ENCODE measurements at regions not wholly inside any gene's neighbourhood (a gene's known extent, or its start where the extent isn't known, plus 50 kb on each side); places are given as distances from the start of the nearest gene placed in this dataset.
"Not testable (repeated sequence)": the region's sequence is repeated elsewhere in the genome, so short reads cannot be mapped to it uniquely, and the experiment has no call there.

DNA sequence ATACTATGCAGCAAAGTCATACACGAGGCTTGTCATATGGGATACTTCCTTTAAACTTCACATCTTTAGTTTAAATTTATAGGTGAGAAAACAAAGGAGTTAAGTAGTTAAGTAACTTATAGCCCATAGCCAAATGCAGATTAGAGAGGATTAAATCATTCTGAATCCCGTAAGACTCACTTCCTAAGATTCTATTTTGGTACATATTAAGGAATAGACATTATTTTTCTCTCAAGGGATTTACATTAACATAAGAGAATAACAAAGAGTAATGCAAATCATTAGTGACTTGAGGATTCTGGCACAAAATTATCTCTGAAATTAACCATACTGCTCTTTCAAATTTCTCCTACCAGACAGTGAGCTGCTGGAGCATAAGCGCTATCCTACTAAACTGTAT is 747.4 kb upstream of the ARPP21 start:
- Mint-ChIP-seq H3K4me3 (no peak overlapping the region), H3K9me3 (ENCODE audit: insufficient read depth) (no peaks in the 10 kb centered on the region), H3K27ac (no peak overlapping the region), H3K27me3 (no peaks in the 10 kb centered on the region), H3K4me1 (no peaks in the 10 kb centered on the region)
- Histone ChIP-seq H3K36me3 (replicated peaks in 1 of 2; ENCODE audit: control extremely low read depth in 1 of 2, control insufficient read depth in 1 of 2, extremely low read depth in 1 of 2, insufficient read depth in 2 of 2, low read length in 1 of 2) (no peaks in the 10 kb centered on the region), H3K27ac (ENCODE audit: low read length in 2 of 2) (no peak overlapping the region), H3K27me3 (replicated peaks in 1 of 4; ENCODE audit: control extremely low read depth in 1 of 4, control insufficient read depth in 3 of 4, insufficient read depth in 4 of 4, low read length in 3 of 4) (no peaks in the 10 kb centered on the region), H3K9me3 (ENCODE audit: control extremely low read depth in 1 of 3, control insufficient read depth in 2 of 3, insufficient read depth in 1 of 3, low read length in 2 of 3) (no peaks in the 10 kb centered on the region), H3K9ac (ENCODE audit: low read length) (no peak overlapping the region), H4K20me1 (ENCODE audit: control insufficient read depth, insufficient read depth, low read length, poor library complexity, severe bottlenecking) (no peaks in the 10 kb centered on the region), H3K4me3 (ENCODE audit: control extremely low read depth in 1 of 5, extremely low read depth in 1 of 5, insufficient read depth in 1 of 5, low read depth in 2 of 5, low read length in 4 of 5) (no peak overlapping the region), H3K79me2 (ENCODE audit: control insufficient read depth, insufficient read depth, low read length) (no peaks in the 10 kb centered on the region), H3K4me1 (ENCODE audit: control insufficient read depth in 2 of 2, insufficient read depth in 2 of 2, low read length in 2 of 2) (no peaks in the 10 kb centered on the region), H2AFZ (ENCODE audit: insufficient read depth, low read depth, low read length, poor library complexity, severe bottlenecking) (no peak overlapping the region), H3K4me2 (replicated peaks; ENCODE audit: low read depth, low read length, poor library complexity, severe bottlenecking) (no peak overlapping the region)
- intact Hi-C loops (cut with micrococcal nuclease) = no loop called here
- ChIA-PET POLR2A (no interaction called here), CTCF (no interaction called here)
- ATAC-seq (ENCODE audit: low read depth) = no peak
- WGBS (ENCODE audit: insufficient coverage) = 100% methylated on average over 1 of the region's 3 CpGs
- TF ChIP-seq, protein P1, sequence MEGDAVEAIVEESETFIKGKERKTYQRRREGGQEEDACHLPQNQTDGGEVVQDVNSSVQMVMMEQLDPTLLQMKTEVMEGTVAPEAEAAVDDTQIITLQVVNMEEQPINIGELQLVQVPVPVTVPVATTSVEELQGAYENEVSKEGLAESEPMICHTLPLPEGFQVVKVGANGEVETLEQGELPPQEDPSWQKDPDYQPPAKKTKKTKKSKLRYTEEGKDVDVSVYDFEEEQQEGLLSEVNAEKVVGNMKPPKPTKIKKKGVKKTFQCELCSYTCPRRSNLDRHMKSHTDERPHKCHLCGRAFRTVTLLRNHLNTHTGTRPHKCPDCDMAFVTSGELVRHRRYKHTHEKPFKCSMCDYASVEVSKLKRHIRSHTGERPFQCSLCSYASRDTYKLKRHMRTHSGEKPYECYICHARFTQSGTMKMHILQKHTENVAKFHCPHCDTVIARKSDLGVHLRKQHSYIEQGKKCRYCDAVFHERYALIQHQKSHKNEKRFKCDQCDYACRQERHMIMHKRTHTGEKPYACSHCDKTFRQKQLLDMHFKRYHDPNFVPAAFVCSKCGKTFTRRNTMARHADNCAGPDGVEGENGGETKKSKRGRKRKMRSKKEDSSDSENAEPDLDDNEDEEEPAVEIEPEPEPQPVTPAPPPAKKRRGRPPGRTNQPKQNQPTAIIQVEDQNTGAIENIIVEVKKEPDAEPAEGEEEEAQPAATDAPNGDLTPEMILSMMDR (IDR thresholded peaks at IDR 0.05) = no peak
- TF ChIP-seq EZH2 (IDR thresholded peaks at IDR 0.05; ENCODE audit: borderline replicate concordance, insufficient read depth, low read depth, low read length, poor library complexity, severe bottlenecking) = no peak
- DNase-seq = no peak

DNA sequence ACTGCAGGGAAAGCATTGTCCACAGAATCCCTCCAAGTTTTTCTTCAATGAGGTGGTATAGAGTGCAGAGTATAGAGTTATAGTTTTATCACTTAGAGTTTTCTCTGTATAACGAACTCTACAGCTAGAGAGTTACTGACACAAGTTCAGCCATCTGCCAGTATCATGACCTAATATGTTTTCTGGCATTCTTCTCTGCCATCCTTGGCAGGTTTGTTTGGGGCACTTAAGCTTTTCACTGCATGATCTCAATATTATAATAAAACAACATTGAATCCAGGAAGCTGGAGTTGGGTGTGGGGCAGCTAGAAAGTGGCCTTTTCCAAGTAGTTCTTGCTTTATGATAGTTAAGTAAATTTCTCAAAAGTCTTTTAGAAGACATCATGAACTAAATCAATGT is 743.5 kb upstream of the ARPP21 start:
- DNase-seq (no peak), ATAC-seq (ENCODE audit: low read depth) (no peak)
- intact Hi-C loops (cut with micrococcal nuclease) = no loop called here

DNA sequence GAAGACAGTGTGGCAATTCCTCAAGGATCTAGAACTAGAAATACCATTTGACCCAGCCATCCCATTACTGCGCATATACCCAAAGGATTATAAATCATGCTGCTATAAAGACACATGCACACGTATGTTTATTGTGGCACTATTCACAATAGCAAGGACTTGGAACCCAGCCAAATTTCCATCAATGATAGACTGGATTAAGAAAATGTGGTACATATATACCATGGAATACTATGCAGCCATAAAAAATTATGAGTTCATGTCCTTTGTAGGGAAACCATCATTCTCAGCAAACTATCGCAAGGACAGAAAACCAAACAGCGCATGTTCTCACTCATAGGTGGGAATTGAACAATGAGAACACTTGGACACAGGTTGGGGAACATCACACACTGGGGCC is 729.6 kb upstream of the ARPP21 start:
- H3K4me1 ChIP-seq (ENCODE audit: control insufficient read depth in 2 of 2, insufficient read depth in 2 of 2, low read length in 2 of 2); DNase-seq; POLR2A ChIA-PET; CTCF ChIA-PET; H3K9ac ChIP-seq (ENCODE audit: low read length); H3K9me3 ChIP-seq (ENCODE audit: control extremely low read depth in 1 of 3, control insufficient read depth in 2 of 3, insufficient read depth in 1 of 3, low read length in 2 of 3); ATAC-seq (ENCODE audit: low read depth); H3K4me3 Mint-ChIP-seq; H3K9me3 Mint-ChIP-seq (ENCODE audit: insufficient read depth); intact Hi-C loops (cut with micrococcal nuclease); H2AFZ ChIP-seq (ENCODE audit: insufficient read depth, low read depth, low read length, poor library complexity, severe bottlenecking); H3K27ac ChIP-seq (ENCODE audit: low read length in 2 of 2); H3K36me3 ChIP-seq (replicated peaks in 1 of 2; ENCODE audit: control extremely low read depth in 1 of 2, control insufficient read depth in 1 of 2, extremely low read depth in 1 of 2, insufficient read depth in 2 of 2, low read length in 1 of 2); H3K27me3 Mint-ChIP-seq; H3K79me2 ChIP-seq (ENCODE audit: control insufficient read depth, insufficient read depth, low read length); H3K4me3 ChIP-seq (ENCODE audit: control extremely low read depth in 1 of 5, extremely low read depth in 1 of 5, insufficient read depth in 1 of 5, low read depth in 2 of 5, low read length in 4 of 5); H4K20me1 ChIP-seq (ENCODE audit: control insufficient read depth, insufficient read depth, low read length, poor library complexity, severe bottlenecking); H3K4me2 ChIP-seq (replicated peaks; ENCODE audit: low read depth, low read length, poor library complexity, severe bottlenecking); H3K4me1 Mint-ChIP-seq; H3K27me3 ChIP-seq (replicated peaks in 1 of 4; ENCODE audit: control extremely low read depth in 1 of 4, control insufficient read depth in 3 of 4, insufficient read depth in 4 of 4, low read length in 3 of 4); H3K27ac Mint-ChIP-seq: not testable (repeated sequence)
- 100% methylated on average over 1 of the region's 4 CpGs for WGBS (ENCODE audit: insufficient coverage)

More for the DNA sequence above, 743.5 kb upstream of the ARPP21 start:
- no peaks in the 10 kb centered on the region for H3K36me3 ChIP-seq (replicated peaks in 1 of 2; ENCODE audit: control extremely low read depth in 1 of 2, control insufficient read depth in 1 of 2, extremely low read depth in 1 of 2, insufficient read depth in 2 of 2, low read length in 1 of 2)
- no peaks in the 10 kb centered on the region for H4K20me1 ChIP-seq (ENCODE audit: control insufficient read depth, insufficient read depth, low read length, poor library complexity, severe bottlenecking)
- H3K79me2 ChIP-seq (ENCODE audit: control insufficient read depth, insufficient read depth, low read length) = no peaks in the 10 kb centered on the region
- H3K27ac ChIP-seq (ENCODE audit: low read length in 2 of 2) = no peak overlapping the region
- H3K9ac ChIP-seq (ENCODE audit: low read length) = no peak overlapping the region
- no peaks in the 10 kb centered on the region for H3K4me1 ChIP-seq (ENCODE audit: control insufficient read depth in 2 of 2, insufficient read depth in 2 of 2, low read length in 2 of 2)
- TF ChIP-seq, protein P1 (IDR thresholded peaks at IDR 0.05) = no peak
- TF ChIP-seq EZH2 (IDR thresholded peaks at IDR 0.05; ENCODE audit: borderline replicate concordance, insufficient read depth, low read depth, low read length, poor library complexity, severe bottlenecking) = no peak
- CTCF ChIA-PET = no interaction called here
- POLR2A ChIA-PET = no interaction called here
- no peaks in the 10 kb centered on the region for H3K9me3 Mint-ChIP-seq (ENCODE audit: insufficient read depth)
- 100% methylated on average over 1 of the region's 1 CpG for WGBS (ENCODE audit: insufficient coverage)
- H3K27me3 ChIP-seq (replicated peaks in 1 of 4; ENCODE audit: control extremely low read depth in 1 of 4, control insufficient read depth in 3 of 4, insufficient read depth in 4 of 4, low read length in 3 of 4) = no peaks in the 10 kb centered on the region
- no peak overlapping the region for H3K4me2 ChIP-seq (replicated peaks; ENCODE audit: low read depth, low read length, poor library complexity, severe bottlenecking)
- no peak overlapping the region for H3K4me3 ChIP-seq (ENCODE audit: control extremely low read depth in 1 of 5, extremely low read depth in 1 of 5, insufficient read depth in 1 of 5, low read depth in 2 of 5, low read length in 4 of 5)
- H3K27ac Mint-ChIP-seq = no peak overlapping the region
- H3K9me3 ChIP-seq (ENCODE audit: control extremely low read depth in 1 of 3, control insufficient read depth in 2 of 3, insufficient read depth in 1 of 3, low read length in 2 of 3) = no peaks in the 10 kb centered on the region
- H3K4me1 Mint-ChIP-seq = no peaks in the 10 kb centered on the region
- H2AFZ ChIP-seq (ENCODE audit: insufficient read depth, low read depth, low read length, poor library complexity, severe bottlenecking) = no peak overlapping the region
- H3K4me3 Mint-ChIP-seq = no peak overlapping the region
- H3K27me3 Mint-ChIP-seq = no peaks in the 10 kb centered on the region
